Activated CD8-positive, alpha-beta T cell treated with anti-CD3 and anti-CD28 coated beads, Interleukin-2, amount 10 ng/mL, durations not matched to agents 7 days and 5 days (primary cell): ENCODE measurements at regions not wholly inside any gene's neighbourhood (a gene's known extent, or its start where the extent isn't known, plus 50 kb on each side); places are given as distances from the start of the nearest gene placed in this dataset.
"Not testable (repeated sequence)": the region's sequence is repeated elsewhere in the genome, so short reads cannot be mapped to it uniquely, and the experiment has no call there.

ENCODE experiments used
- ATAC-seq: fragments of 150-1000 bp; cut with Tn5 transposase; one replicate; pipeline ENCODE4 v1.10.0; 2021; ENCODE audit warnings: moderate library complexity
- CTCF ChIA-PET: fragments of 350-600 bp; sonication (Branson Sonifier 250); formaldehyde crosslinking; loops from one replicate; lab custom pipeline; 2021; ENCODE audit warnings: antibody characterized with exemption; lab: Charles Lee
- POLR2A ChIA-PET: fragments of 350-600 bp; sonication (Branson Sonifier 250); formaldehyde crosslinking; loops from one replicate; lab custom pipeline; 2021; ENCODE audit warnings: antibody characterized with exemption; lab: Charles Lee
- DNase-seq: peaks from one replicate; pipeline ENCODE4 v3.0.0-alpha.2; 2020
- H3K27ac Mint-ChIP-seq: one replicate; pipeline ENCODE4 v1.8.0; 2021; ENCODE audit warnings: mild to moderate bottlenecking, mixed read lengths
- H3K27me3 Mint-ChIP-seq: one replicate; pipeline ENCODE4 v1.8.0; 2021; ENCODE audit warnings: low read depth, mixed read lengths
- H3K36me3 Mint-ChIP-seq: one replicate; pipeline ENCODE4 v1.8.0; 2021; ENCODE audit warnings: low read depth, mixed read lengths
- H3K4me1 Mint-ChIP-seq: one replicate; pipeline ENCODE4 v1.8.0; 2021; ENCODE audit warnings: low read depth, mixed read lengths
- H3K4me3 Mint-ChIP-seq: one replicate; pipeline ENCODE4 v1.8.0; 2021; ENCODE audit warnings: mild to moderate bottlenecking, mixed read lengths
- H3K9me3 Mint-ChIP-seq: one replicate; pipeline ENCODE4 v1.8.0; 2022; ENCODE audit warnings: mixed read lengths; ENCODE audit not compliant: insufficient read depth

DNA sequence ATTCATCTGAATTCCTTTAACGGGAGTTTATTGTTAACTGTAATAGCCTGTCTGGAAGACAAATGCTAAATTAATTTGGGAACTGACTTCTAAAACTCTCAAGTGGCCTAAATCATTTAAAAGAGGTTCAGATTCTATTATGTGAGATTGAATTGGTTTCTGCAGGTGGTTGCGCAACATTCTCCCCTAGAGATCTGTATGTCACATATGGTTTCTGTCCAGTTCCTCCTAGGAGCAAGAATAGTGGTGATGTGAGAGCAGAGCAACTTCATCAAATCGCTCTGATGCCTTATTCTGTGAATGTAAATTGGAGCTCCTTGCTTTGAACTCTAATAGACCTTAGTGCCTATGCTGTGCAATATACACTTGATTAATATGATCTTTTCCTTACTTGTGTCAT lies 144.6 kb upstream of the GPR101 start:
- CTCF ChIA-PET, result no interaction called here
- no peaks in the 10 kb centered on the region for H3K4me1 Mint-ChIP-seq
- no peaks in the 10 kb centered on the region for H3K36me3 Mint-ChIP-seq
- ATAC-seq, result no peak
- no peak overlapping the region for H3K4me3 Mint-ChIP-seq
- POLR2A ChIA-PET, result no interaction called here
- H3K27me3 Mint-ChIP-seq, result peaks cover 3% of the 10 kb centered on the region
- H3K9me3 Mint-ChIP-seq, result no peaks in the 10 kb centered on the region
- DNase-seq, result no peak
- H3K27ac Mint-ChIP-seq, result no peak overlapping the region

DNA sequence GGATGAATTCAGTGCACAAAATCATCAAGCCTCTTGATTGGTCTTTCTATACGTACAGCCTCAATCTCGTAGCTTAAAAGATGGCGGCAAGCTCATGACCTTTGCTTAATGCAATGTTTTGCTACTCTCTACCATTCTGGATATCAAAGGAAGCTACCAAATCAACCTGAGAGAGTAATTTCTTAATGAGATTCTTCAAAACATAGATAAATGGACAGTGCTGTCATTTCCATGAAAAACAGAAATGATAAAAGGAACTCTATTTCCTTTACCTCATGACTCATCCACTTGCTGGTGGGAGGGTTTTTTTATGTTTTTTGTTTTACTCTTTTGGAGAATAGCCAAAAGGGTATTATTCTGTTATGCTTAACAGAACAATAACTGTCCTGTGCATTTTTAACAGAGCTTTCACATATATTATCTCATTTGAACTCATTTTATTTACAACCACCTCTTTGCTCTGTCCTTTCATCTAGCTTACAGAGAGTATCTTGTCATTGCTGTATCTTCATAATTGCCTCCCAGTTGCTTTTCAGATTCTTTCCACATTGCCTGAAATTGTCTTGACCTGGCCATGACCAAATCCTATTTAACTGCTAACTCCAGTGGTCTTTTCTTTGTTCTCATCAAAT lies 138.6 kb upstream of the GPR101 start:
- ChIA-PET CTCF (interaction anchor here (1.4 kb wide), 1 partner anchor 21 kb away, joined by 4 read pairs; no protein-coding TSS in a partner anchor), POLR2A (no interaction called here)
- peaks cover 11% of the 10 kb centered on the region for H3K27me3 Mint-ChIP-seq
- ATAC-seq (no peak), DNase-seq (no peak)
- no peaks in the 10 kb centered on the region for H3K36me3 Mint-ChIP-seq
- no peak overlapping the region for H3K4me3 Mint-ChIP-seq
- H3K27ac Mint-ChIP-seq, result no peak overlapping the region
- no peaks in the 10 kb centered on the region for H3K9me3 Mint-ChIP-seq
- H3K4me1 Mint-ChIP-seq, result peaks cover 8% of the 10 kb centered on the region

DNA sequence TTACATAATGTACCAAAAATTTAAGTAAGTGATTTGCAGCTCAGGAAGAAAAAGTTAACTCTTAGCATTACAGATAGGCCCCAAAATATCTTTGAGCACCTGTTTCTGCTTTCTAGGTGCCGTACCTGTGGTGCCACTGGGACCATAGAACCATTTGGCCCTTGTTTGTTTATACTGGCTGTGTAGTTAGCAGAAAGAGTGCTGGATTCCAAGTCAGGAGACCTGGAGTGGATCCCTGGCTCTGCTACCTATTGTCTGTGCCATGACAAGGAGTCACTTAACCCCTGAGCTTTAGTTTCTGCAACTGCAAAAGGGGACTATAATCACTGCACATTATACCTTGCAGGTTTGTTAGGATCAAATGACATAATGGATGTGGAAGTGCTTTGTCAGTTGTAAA lies 137.8 kb upstream of the GPR101 start:
- ChIA-PET CTCF (no interaction called here), POLR2A (no interaction called here)
- H3K4me1 Mint-ChIP-seq, result peaks cover 8% of the 10 kb centered on the region
- no peaks in the 10 kb centered on the region for H3K9me3 Mint-ChIP-seq
- no peaks in the 10 kb centered on the region for H3K36me3 Mint-ChIP-seq
- no peak overlapping the region for H3K4me3 Mint-ChIP-seq
- H3K27me3 Mint-ChIP-seq, result peaks cover 11% of the 10 kb centered on the region
- no peak for DNase-seq
- ATAC-seq, result no peak
- no peak overlapping the region for H3K27ac Mint-ChIP-seq

DNA sequence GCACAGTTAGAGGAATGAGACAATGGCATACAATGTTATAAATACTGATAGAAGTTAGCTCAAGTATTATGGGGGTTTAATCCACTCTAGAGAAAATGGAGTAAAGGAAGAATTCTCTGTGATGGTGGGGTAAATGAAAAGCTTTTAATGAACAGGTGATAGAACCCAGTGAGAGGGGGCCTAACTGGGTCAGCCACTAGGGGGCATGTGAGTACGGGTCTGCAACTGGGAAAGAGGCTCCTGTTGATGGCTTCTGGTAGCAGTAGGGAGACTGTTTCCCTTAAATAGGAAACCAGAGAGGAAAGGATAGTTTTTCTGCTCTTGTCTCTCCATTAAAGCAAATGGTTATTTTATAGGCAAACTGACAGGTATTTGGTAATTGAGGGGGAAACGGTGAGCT lies 132.8 kb upstream of the GPR101 start:
- Mint-ChIP-seq H3K27me3 (peaks cover 11% of the 10 kb centered on the region), H3K9me3 (no peaks in the 10 kb centered on the region), H3K36me3 (no peaks in the 10 kb centered on the region), H3K27ac (no peak overlapping the region), H3K4me3 (no peak overlapping the region), H3K4me1 (no peaks in the 10 kb centered on the region)
- DNase-seq (peak; percentile 28), ATAC-seq (no peak)
- CTCF ChIA-PET, result interaction anchor here (0.9 to 2.3 kb wide), 5 partner anchors 9 to 191 kb away, joined by 3 to 11 read pairs (median 3); no protein-coding TSS in a partner anchor
- POLR2A ChIA-PET, result no interaction called here

DNA sequence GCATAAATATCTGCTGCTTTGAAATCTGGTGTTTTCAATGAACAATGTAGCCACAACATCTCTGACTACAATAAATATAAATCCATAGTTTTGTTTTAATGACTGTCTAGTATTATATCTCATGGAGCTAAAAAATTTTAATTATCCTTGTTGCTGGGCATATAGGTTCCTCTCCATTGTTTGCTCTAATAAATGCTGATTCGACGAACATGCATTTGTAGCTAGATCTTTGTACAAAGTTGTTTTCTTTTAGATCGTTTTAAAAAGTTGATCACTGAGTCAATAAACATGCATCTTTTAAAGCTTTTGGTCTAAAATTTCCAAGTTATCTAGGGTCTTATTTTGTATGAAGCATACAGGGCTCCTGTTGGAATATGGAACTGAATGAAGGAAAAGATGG lies 130.5 kb upstream of the GPR101 start:
- H3K4me1 Mint-ChIP-seq, result no peaks in the 10 kb centered on the region
- H3K9me3 Mint-ChIP-seq, result no peaks in the 10 kb centered on the region
- no peak overlapping the region for H3K4me3 Mint-ChIP-seq
- H3K27me3 Mint-ChIP-seq, result no peaks in the 10 kb centered on the region
- ChIA-PET CTCF (no interaction called here), POLR2A (no interaction called here)
- no peak overlapping the region for H3K27ac Mint-ChIP-seq
- DNase-seq (no peak), ATAC-seq (no peak)
- no peaks in the 10 kb centered on the region for H3K36me3 Mint-ChIP-seq

DNA sequence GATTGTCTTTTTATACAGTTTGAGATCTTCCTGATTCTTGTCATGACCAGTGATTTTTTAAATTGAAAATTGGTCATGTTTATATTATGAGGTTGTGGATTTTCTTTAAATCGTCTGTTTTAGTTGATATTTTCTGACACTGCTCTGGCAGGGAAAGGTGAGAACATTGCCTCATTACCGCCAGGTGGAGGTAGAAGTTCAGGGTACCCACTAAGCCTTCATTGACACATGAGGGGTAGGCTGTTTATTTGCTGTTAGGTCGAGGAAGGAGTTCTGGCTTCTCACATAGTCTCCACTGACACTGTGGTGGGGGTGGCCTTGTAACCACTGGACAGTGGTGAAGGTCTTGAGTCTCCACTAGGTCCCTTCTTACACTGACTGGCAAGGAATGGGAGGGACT lies 117.6 kb upstream of the GPR101 start:
- ATAC-seq, result no peak
- H3K27me3 Mint-ChIP-seq, result no peaks in the 10 kb centered on the region
- CTCF ChIA-PET, result no interaction called here

DNA sequence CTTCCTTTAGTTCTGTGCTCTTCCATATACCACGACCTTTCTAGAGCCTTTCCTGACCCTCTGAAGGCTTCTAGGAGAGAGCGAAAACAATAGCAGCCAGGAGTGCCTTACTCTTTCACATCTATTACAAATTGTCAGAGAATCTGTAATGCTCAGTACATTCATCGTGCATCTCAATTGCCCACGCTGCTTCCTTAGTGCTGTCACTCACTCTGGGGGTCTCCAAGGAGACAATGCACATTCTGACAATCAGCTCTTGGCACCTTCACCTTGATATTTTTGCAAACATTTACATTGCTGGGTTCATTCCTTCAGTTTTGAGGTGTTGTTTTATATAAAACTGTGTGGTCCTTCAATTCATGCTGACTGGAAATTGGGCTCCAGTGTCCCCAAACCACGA lies 110.1 kb upstream of the GPR101 start:
- H3K36me3 Mint-ChIP-seq, result no peaks in the 10 kb centered on the region
- CTCF ChIA-PET, result no interaction called here
- ATAC-seq, result no peak
- POLR2A ChIA-PET, result no interaction called here
- H3K4me1 Mint-ChIP-seq, result no peaks in the 10 kb centered on the region
- DNase-seq, result no peak
- H3K27me3 Mint-ChIP-seq, result peaks cover 3% of the 10 kb centered on the region
- no peaks in the 10 kb centered on the region for H3K9me3 Mint-ChIP-seq
- H3K27ac Mint-ChIP-seq, result no peak overlapping the region
- H3K4me3 Mint-ChIP-seq, result no peak overlapping the region

More for the DNA sequence above, 117.6 kb upstream of the GPR101 start:
- DNase-seq, result no peak
- POLR2A ChIA-PET, result no interaction called here
- Mint-ChIP-seq H3K9me3 (no peaks in the 10 kb centered on the region), H3K27ac (no peak overlapping the region), H3K4me3 (no peak overlapping the region), H3K4me1 (no peaks in the 10 kb centered on the region), H3K36me3 (no peaks in the 10 kb centered on the region)

DNA sequence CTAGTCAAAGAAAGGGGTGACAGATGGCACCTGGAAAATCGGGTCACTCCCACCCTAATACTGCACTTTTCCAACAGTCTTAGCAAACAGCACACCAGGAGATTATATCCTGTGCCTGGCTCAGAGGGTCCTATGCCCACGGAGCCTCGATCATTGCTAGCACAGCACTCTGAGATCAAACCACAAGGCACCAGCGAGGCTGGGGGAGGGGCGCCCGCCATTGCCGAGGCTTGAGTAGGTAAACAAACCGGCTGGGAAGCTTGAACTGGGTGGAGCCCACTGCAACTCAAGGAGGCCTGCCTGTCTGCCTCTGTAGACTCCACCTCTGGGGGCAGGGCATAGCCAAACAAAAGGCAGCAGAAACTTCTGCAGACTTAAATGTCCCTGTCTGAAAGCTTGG lies 88.9 kb upstream of the GPR101 start:
- ATAC-seq, CTCF ChIA-PET: not testable (repeated sequence)
- POLR2A ChIA-PET, result interaction anchor here (0.6 kb wide), 1 partner anchor 266 kb away, joined by 3 read pairs; no protein-coding TSS in a partner anchor

DNA sequence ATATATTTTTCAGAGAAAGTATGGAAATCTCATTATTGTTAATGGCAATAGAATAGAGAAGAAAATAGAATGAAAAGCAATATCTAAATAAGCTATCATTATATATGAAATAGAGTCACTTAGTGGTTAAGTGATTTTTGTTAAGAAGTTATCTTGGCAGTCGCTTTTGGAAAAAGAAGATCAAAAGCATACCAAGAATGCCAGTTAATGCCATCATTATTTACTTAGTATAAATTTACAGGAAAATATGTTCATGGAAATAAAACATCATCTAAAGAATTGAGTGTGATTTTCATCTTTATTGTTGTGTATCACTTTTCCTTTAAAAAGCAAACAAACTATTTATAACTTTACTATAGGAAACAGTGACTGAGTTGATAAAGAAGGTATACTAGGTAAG lies 85.3 kb upstream of the GPR101 start:
- Mint-ChIP-seq H3K27me3 (peaks cover 2% of the 10 kb centered on the region), H3K4me1 (no peaks in the 10 kb centered on the region), H3K9me3 (no peaks in the 10 kb centered on the region), H3K36me3 (no peaks in the 10 kb centered on the region), H3K27ac (no peak overlapping the region), H3K4me3 (no peak overlapping the region)
- ATAC-seq (no peak), DNase-seq (no peak)
- ChIA-PET CTCF (no interaction called here), POLR2A (no interaction called here)

More for the DNA sequence above, 88.9 kb upstream of the GPR101 start:
- H3K4me3 Mint-ChIP-seq, H3K4me1 Mint-ChIP-seq, H3K9me3 Mint-ChIP-seq, DNase-seq, H3K27ac Mint-ChIP-seq, H3K27me3 Mint-ChIP-seq, H3K36me3 Mint-ChIP-seq: not testable (repeated sequence)

DNA sequence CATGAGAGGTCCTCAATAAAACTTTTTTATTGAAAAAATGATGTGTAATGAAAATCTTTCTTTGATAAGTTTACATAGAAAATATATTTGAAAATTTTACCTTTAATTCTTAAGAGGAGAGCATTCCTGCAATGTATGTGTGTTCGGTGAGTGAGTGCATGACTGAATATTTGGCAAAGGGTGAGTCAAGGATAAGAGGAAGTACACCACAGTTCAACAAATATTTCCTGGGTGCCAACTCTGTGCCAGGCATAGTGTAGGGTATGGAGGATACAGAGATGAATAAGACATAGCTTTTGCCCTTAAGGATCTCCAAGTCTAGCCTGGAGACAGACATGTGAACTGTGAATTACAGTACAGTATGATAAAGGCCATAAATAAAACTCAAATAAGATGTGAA lies 84.7 kb upstream of the GPR101 start:
- ATAC-seq (no peak), DNase-seq (no peak)
- ChIA-PET POLR2A (no interaction called here), CTCF (no interaction called here)
- H3K27me3 Mint-ChIP-seq, result peaks cover 2% of the 10 kb centered on the region
- no peaks in the 10 kb centered on the region for H3K4me1 Mint-ChIP-seq
- H3K4me3 Mint-ChIP-seq, result no peak overlapping the region
- no peaks in the 10 kb centered on the region for H3K9me3 Mint-ChIP-seq
- H3K27ac Mint-ChIP-seq, result no peak overlapping the region
- H3K36me3 Mint-ChIP-seq, result no peaks in the 10 kb centered on the region

DNA sequence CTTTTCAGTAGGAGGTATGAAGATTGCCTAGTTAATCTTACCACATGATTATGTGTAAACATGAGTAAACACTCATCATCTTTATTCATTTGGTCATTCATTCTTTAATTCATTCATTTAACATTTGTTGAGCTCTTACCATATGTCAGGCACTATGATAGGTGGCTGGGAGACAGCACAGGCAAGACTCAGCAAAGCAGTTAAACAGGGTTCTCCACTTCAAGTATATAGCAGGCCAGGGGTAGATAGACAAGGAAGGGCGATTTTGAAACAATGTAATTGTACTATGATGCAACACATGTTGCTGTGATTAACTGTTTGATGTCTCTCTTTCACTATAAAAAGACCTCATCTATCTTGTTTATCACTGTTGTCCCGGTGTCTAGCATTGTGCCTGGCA lies 84.3 kb upstream of the GPR101 start:
- POLR2A ChIA-PET, result no interaction called here
- no peaks in the 10 kb centered on the region for H3K9me3 Mint-ChIP-seq
- ATAC-seq (no peak), DNase-seq (no peak)
- H3K36me3 Mint-ChIP-seq, result no peaks in the 10 kb centered on the region
- no peak overlapping the region for H3K4me3 Mint-ChIP-seq
- no peak overlapping the region for H3K27ac Mint-ChIP-seq
- CTCF ChIA-PET, result no interaction called here
- no peaks in the 10 kb centered on the region for H3K4me1 Mint-ChIP-seq
- peaks cover 2% of the 10 kb centered on the region for H3K27me3 Mint-ChIP-seq

DNA sequence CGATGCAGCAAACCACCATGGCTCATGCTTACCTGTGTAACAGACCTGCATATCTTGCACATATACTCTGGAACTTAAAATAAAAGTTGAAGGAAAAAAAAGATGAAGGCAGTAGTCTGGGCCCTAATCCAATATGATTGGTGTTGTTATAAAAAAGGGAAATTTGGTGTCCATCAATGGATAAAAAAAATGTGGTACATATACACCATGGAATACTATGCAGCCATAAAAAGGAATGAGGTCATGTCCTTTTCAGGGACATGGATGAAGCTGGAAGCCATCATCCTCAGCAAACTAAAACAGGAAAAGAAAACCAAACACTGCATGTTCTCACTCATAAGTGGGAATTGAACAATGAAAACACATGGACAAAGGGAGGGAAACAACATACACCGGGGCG lies 74.1 kb upstream of the GPR101 start:
- H3K4me1 Mint-ChIP-seq, H3K9me3 Mint-ChIP-seq, POLR2A ChIA-PET, H3K27ac Mint-ChIP-seq, ATAC-seq, DNase-seq, H3K36me3 Mint-ChIP-seq, H3K27me3 Mint-ChIP-seq, H3K4me3 Mint-ChIP-seq, CTCF ChIA-PET: not testable (repeated sequence)
